Ureter (tissue), 1 donor: ENCODE measurements at regions not wholly inside any gene's neighbourhood (a gene's known extent, or its start where the extent isn't known, plus 50 kb on each side); places are given as distances from the start of the nearest gene placed in this dataset.
"Not testable (repeated sequence)": the region's sequence is repeated elsewhere in the genome, so short reads cannot be mapped to it uniquely, and the experiment has no call there.

Source experiments
- DNase-seq: peaks from one replicate; pipeline ENCODE4 v3.0.0-alpha.2; 2020; ENCODE audit warnings: low spot score
- donor health status: DM: yes; HTN: yes; CAD: no.

GRCh38 chr22:25417826-25418225, 146.6 kb upstream of the GRK3 start:
- not testable (repeated sequence) for DNase-seq

GRCh38 chr22:25419247-25420113, 145.0 kb upstream of the GRK3 start:
- DNase-seq = peak; percentile 61

DNA sequence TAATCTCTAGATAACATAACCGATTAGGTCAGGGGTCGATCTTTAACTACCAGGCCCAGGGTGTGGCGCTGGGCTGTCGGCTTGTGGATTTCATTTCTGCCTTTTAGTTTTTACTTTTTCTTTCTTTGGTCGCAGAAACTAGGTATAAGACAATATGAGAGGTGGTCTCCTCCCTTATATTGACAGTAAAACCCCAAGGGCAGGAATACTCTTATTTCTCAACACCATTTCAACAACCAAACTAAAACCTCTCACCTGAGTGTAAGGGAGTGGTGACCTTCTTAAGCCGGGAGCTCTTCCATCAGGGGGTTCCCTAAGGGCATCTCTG, 144.4 kb upstream of the GRK3 start:
- DNase-seq = not testable (repeated sequence)

GRCh38 chr22:25420471-25420924, 144.0 kb upstream of the GRK3 start:
- no peak for DNase-seq

DNA sequence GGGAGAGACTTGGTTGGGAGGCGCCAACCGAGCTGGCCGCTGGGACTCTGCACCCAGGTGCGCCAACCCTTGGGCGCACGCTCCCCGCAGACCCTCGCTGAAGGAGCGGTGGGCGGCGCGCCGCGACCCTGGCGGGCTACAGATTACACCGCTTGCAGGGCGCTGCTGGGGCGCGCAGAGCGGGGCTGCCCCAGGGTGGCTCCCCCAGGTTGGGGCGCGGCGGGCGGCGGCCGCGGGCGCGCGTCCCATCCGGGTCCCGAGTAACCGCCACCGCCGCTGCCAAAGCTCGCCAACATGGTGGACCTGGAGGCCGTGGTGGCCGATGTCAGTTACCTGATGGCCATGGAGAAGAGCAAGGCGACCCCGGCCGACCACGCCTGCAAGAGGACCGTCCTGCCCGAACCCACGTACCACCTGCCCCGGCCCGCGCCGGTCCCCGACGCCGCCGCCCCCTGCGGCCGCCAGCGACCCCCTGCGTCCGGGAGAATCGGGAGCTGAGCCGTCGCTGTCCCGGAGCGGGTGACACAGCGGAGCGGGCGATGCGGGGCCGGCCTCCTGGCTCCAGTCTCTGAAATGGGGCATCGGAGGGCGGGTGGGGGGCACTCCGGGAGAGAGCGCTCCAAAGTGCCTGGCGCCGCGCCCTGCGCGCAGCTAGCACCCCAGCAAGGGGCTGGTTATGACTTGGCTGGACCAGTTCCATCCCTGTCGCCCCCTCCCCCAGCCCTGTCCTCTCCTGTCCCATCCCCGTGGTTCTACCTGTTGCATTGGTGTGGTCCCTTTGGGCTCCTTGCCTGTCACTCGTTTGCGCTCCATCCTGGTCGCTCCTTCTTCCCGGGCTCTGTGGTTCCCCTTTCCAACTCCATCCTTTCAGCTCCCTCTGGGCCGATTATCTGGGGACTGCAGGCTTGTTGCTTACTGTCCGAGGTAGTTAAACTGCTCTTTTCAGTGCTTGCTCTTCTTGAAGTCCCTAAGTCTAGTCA, 143.3 kb upstream of the GRK3 start:
- DNase-seq = no peak

DNA sequence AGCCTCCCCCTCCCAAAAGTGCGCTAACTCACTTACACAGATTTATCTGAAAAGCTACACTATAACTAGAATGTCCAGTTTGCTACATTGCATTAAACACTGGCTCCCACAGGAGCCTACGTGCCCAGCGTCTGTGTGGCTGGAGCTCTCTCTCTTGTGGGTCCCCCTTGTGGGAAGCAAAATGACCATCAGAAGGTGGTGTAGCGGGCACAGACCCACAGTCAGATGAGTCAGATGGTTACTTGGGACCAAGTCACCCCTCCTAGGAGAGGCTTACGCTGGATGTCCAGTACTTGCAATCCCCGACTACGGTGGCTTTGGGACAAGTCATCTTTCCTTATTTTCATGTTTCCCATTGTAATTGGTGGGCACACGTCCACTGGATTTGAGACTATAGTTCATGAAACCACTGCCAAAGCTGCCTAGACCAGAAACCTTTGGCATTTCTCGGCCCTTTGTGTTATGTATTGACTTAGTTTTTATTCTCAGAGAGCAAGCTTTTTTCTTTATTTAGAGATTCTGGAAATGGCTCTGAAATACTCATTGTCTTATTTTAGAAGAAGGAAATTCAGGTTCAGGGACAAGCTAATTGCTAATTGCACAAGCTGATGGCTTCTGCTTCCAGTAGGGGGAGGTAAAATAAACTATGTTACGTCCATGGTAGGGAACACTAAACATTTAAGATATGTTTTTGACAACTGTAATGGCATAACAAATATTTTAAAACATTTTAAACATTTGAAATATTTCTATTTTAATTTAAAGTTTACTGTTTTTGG, 137.8 kb upstream of the GRK3 start:
- DNase-seq = not testable (repeated sequence)

GRCh38 chr22:25431637-25432342, 132.7 kb upstream of the GRK3 start:
- not testable (repeated sequence) for DNase-seq

DNA sequence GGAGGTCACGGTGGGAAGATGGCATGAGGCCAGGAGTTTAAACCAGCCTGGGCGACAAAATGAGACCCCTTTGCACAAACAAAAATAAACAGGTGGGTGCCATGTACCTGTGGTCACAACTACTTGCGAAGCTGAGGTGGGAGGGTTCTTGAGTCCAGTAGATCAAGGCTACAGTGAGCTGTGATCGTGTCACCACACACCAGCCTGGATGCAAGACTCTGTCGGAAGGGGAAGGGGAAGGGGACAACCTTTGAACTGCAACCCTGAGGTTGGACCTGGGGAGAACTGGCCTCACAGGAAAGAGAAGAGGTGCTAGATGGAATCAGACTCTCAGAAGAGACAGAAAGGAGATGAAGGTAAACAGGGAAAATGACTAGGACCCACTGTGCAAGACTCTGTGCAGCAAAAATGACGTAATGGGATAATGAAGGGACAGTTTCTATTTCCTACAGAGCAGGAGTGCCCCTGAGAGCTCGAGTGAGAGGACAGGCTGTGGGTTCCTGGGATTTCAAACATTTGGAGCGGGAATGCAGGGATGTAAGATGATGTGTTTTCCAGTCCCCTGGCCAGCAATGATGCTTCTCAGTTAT, 131.0 kb upstream of the GRK3 start:
- DNase-seq = not testable (repeated sequence)

DNA sequence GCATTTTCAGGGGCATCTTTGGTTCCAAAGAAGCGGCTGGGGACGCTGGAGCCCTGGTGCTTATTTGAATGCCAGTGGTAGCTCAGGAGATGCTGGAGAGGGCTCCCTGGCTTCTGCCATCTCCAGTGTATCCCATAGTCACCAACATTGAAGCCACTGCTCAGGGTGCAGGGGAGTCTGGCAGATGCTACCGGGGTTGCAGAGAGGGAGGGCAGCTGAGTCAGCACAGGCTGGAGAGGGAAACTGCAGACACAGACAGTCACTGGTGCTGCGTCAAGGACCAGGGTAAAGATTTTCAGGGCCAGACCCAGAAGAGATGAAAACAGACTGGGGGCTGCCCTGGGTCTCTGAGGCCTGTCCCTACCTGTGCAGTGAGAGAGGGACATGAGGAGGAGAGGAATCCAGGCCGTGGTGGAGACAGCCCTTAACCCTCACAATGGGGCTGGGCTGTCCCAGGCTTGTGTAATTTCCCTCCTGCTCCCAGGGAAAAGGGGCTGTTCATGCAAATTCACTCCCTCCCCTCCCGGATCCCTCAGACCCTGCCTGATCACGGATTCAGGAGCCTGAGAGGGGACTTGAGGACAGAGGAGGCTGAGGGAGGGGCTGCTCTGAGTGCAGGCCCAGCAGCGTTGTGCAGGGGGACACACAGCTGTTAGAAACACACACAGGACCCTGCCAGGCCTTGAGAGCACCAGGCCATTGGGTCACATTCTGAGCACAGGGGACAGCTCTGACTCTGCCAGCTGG, 126.9 kb upstream of the GRK3 start:
- DNase-seq = no peak

- DNase-seq = no peak
Measured at GRCh38 chr22:25447067-25447685, 117.3 kb upstream of the GRK3 start.

DNA sequence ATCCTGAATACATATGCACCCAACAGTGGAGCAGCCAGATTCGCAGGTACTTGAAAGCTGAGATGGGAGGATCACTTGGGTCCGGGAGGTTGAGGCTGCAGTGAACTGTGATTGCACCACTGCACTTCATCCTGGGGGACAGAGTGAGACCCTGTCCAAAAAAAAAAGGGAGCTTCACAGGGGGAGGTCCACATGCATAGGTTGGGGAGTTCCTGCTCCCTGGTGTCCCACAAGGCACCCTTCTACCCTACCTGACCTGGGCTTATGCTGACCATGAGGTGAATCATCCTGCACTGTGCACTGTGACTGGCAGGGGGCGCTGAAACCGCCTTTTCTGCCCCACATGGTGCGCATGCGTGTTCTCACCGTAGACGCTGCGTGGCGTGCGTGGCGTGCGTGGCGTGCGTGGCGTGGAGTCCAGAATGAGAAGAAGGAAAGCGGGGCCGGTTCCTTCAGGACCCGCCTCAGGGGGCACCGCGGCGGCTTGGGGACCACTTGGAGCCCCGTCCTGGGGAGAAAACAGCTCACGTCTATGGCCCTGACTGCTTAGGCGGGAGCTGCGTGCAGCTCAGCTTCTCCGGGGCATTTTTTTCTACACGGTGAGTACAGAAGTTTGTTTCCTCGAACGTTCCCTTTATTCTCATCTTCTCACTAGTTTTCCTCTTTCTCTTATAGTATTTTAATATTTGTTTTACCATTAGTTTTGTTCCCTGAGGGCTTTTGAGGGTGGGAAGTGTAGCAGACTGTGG, 116.6 kb upstream of the GRK3 start:
- DNase-seq = peak; percentile 91

DNA sequence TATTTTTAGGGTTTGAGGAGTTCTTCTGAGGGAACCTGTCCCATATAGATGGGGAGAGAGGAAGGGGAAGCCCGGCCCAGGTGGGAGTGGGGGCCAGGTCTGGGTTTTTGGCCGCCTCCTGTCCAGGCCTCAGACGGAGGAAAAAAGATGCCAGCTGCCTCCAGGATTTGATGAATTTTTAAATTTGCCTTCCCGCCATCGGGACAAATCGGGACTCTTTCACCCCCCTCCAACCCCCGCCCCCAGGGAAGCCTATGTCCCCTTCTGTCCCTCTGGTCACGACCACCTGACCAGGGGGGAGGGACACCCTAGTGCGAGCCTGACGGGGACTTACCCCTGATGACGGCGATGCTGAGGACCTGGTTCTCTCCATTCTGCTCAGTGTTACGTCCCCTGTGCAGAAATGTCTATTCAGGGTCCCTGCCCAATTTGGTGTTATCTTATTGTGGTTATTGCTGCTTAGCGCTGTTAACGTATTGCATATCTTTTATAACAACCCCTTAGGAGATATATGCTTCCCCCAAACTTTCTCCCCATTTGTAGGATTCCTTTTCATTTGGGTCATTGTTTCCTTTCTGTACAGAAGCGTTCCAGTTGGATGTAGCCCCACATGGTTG, 115.9 kb upstream of the GRK3 start:
- DNase-seq = no peak

GRCh38 chr22:25449781-25450317, 114.6 kb upstream of the GRK3 start:
- DNase-seq = no peak

DNA sequence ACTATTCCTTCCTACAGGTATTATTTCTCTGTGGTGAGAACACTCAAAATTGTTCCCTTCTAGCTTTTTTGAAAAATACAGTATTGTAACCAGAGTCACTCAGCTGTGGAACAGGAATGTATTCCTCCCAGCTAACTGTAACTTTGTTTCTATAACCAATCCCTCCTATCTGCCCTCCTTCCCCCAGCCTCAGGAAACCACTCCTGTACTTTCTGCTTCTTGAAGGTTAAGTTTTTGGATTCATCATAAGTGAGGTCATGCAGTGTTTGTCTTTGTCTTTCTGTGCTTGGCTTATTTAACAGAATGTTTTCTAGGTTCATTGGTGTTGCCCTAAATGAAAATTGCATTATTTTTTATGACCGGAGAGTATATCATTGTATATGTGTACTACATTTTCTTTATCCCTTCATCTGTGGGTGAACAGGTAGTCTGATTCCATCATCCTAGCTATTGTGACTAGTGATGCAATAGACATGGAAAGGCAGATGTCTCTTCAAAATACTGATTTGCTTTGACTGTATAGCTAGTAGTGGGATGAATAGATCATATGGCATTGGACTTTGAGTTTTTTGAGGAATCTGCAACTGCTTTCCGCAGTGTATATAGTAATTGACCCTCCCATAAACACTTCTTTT, 112.9 kb upstream of the GRK3 start:
- no peak for DNase-seq

- no peak for DNase-seq
Measured at GRCh38 chr22:25452116-25452700, 112.3 kb upstream of the GRK3 start.

- no peak for DNase-seq
Measured at GRCh38 chr22:25453058-25453457, 111.4 kb upstream of the GRK3 start.

DNA sequence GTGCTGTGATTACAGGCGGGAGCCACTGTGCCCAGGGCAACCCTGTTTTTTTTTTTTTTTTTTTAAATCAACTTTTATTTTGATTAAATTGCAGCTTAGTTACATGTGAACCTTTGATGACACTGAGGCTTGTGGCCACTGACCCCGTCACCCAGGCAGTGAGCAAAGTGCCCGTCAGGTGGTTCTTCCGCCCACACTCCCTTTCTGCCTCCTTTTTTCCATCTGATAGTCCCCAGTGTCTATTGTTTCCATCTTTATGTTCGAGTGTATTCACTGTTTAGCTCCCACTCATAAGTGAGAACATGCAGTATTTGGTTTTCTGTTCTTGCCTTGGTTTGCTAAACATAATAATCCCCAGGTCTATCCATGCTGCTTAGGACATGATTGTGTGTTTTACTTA, 110.9 kb upstream of the GRK3 start:
- DNase-seq = no peak
